HCT116 (cell line): ENCODE measurements at regions not wholly inside any gene's neighbourhood (a gene's known extent, or its start where the extent isn't known, plus 50 kb on each side); places are given as distances from the start of the nearest gene placed in this dataset.

ENCODE experiments used
- ATAC-seq: fragments of 200-7000 bp; cut with Tn5 transposase; 2 replicates; pipeline ENCODE4 v1.9.1; 2020; ENCODE audit warnings: mild to moderate bottlenecking, moderate library complexity
- BruUV-seq: library from RNA; stranded (reverse); fragments of 400-500 nt; replicated peaks from 2 replicates; lab custom pipeline; 2021; lab: Mats Ljungman, UMichigan
- CTCF ChIA-PET: fragments of 300-600 bp; sonication (Branson Sonifier 250); formaldehyde crosslinking; loops from one replicate; lab custom pipeline; 2021; ENCODE audit warnings: antibody characterized with exemption; lab: Charles Lee
- POLR2A ChIA-PET: fragments of 300-600, 350-600 bp; sonication (Branson Sonifier 250); formaldehyde crosslinking; loops from one replicate; lab custom pipeline; 2021; ENCODE audit warnings: antibody characterized with exemption; lab: Charles Lee
- RAD21 ChIA-PET, 2 experiments: fragments of 300-600 bp; sonication (Branson Sonifier 250); formaldehyde crosslinking; loops; one replicate each; lab custom pipeline; 2023; ENCODE audit warnings: low total read pairs in 2 of 2; ENCODE audit not compliant: uncharacterized antibody in 2 of 2, unreplicated experiment in 2 of 2, low non-redundant PET in 1 of 2; lab: Charles Lee
- DNase-seq: peaks from one replicate; pipeline ENCODE4 v3.0.0-alpha.2; 2010; ENCODE audit warnings: low read depth, low spot score
- H2AFZ ChIP-seq: fragments of 200-600 bp; shearing (Covaris generic), sonication (generic); 2 replicates; pipeline ENCODE4 v1.6.1; 2017; ENCODE audit warnings: low read depth, mixed run types, mixed read lengths, antibody characterized with exemption, low read length; ENCODE audit not compliant: poor library complexity, severe bottlenecking
- H3K27ac ChIP-seq: 2 replicates; pipeline ENCODE4 v1.5.1; 2012; ENCODE audit warnings: low read depth, low read length
- H3K27me3 ChIP-seq: fragments of 200-600 bp; sonication (generic); 2 replicates; pipeline ENCODE4 v1.6.1; 2016; ENCODE audit warnings: mixed run types, low read length, mixed read lengths; ENCODE audit not compliant: insufficient read depth
- H3K36me3 ChIP-seq, 2 experiments: fragments of 200-500 bp in 1 of 2; fragments of 200-600 bp in 1 of 2; sonication (Bioruptor generic) in 1 of 2; sonication (generic) in 1 of 2; 2 replicates each; pipeline versions ENCODE4 v1.5.1 to v1.6.1; 2014 to 2016; ENCODE audit warnings: low read length in 2 of 2, inconsistent platforms in 1 of 2, mixed read lengths in 1 of 2, mixed run types in 1 of 2; ENCODE audit not compliant: insufficient read depth in 2 of 2, control insufficient read depth in 1 of 2
- H3K4me1 ChIP-seq, 2 experiments: fragments of 200-600 bp in 1 of 2; sonication (generic) in 1 of 2; 2 replicates each; pipeline versions ENCODE4 v1.5.1 to v1.6.1; 2012 to 2017; ENCODE audit warnings: low read length in 2 of 2, inconsistent platforms in 1 of 2, mild to moderate bottlenecking in 1 of 2, mixed read lengths in 1 of 2, mixed run types in 1 of 2, moderate library complexity in 1 of 2; ENCODE audit not compliant: insufficient read depth in 2 of 2, control insufficient read depth in 1 of 2
- H3K4me2 ChIP-seq: fragments of 200-600 bp; sonication (generic); 2 replicates; pipeline ENCODE4 v1.6.1; 2017; ENCODE audit warnings: mixed run types, low read length, mixed read lengths
- H3K4me3 ChIP-seq, 2 experiments: fragments of 200-600 bp in 1 of 2; sonication (generic) in 1 of 2; replicated peaks in 1 of 2; 2 replicates each; pipeline ENCODE4 v1.5.1; 2011 to 2016; ENCODE audit warnings: low read length in 2 of 2, control low read depth in 1 of 2, low read depth in 1 of 2, mild to moderate bottlenecking in 1 of 2, mixed read lengths in 1 of 2, mixed run types in 1 of 2
- H3K79me2 ChIP-seq: fragments of 200-600 bp; sonication (generic); 2 replicates; pipeline ENCODE4 v1.6.1; 2017; ENCODE audit warnings: mild to moderate bottlenecking, mixed run types, low read length, moderate library complexity, mixed read lengths; ENCODE audit not compliant: insufficient read depth
- H3K9ac ChIP-seq: fragments of 200-600 bp; sonication (generic); 2 replicates; pipeline ENCODE4 v1.6.1; 2016; ENCODE audit warnings: low read length, mixed read lengths
- H3K9me2 ChIP-seq: fragments of 200-600 bp; sonication (generic), shearing (Covaris generic); 2 replicates; pipeline ENCODE4 v1.6.1; 2017; ENCODE audit warnings: mixed run types, mild to moderate bottlenecking, moderate library complexity; ENCODE audit not compliant: insufficient read depth
- H3K9me3 ChIP-seq, 2 experiments: fragments of 200-500 bp in 1 of 2; fragments of 200-600 bp in 1 of 2; sonication (Bioruptor generic) in 1 of 2; sonication (generic) in 1 of 2; 2 replicates each; pipeline ENCODE4 v1.6.1; 2014 to 2017; ENCODE audit warnings: low read length in 2 of 2, mixed read lengths in 2 of 2, inconsistent platforms in 1 of 2, low read depth in 1 of 2, mild to moderate bottlenecking in 1 of 2, mixed run types in 1 of 2, moderate library complexity in 1 of 2; ENCODE audit not compliant: control insufficient read depth in 1 of 2, insufficient read depth in 1 of 2
- H4K20me1 ChIP-seq: fragments of 200-600 bp; sonication (generic), shearing (Covaris generic); 2 replicates; pipeline ENCODE4 v1.6.1; 2017; ENCODE audit warnings: mixed run types, mild to moderate bottlenecking, moderate library complexity; ENCODE audit not compliant: insufficient read depth
- POLR2AphosphoS5 ChIP-seq: IDR thresholded peaks from 2 replicates; pipeline ENCODE4 v1.6.1; 2011; ENCODE audit warnings: mild to moderate bottlenecking, low read depth, low read length, moderate library complexity
- RAD21 ChIP-seq: IDR thresholded peaks from 2 replicates; pipeline ENCODE4 v1.6.1; 2012; ENCODE audit warnings: low read depth, mild to moderate bottlenecking
- SIN3A ChIP-seq: IDR thresholded peaks from 2 replicates; pipeline ENCODE4 v1.6.1; 2012; ENCODE audit warnings: low read depth
- intact Hi-C: fragments of 100-400 bp; cut with micrococcal nuclease; formaldehyde crosslinking; loops from 2 replicates; pipeline ENCODE4 v1.10.0; 2022

DNA sequence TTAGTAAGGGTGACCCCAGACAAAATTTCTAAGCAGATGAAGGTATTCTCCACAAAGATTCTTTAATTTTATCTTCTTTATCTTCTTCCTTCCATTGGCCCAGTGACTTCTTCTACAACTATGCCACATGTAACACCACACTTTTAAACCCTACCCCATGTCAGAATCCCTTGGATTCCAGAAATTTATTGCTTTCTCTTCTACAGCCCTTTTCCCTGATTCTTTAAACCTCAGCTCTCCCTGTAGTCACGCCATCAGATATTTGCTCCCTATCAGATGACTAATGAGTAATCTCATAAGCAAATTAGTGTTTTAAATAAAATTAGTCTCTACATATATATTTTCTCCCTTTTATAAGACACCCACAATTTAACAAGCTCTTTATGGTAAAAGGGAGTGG lies 423.4 kb upstream of the CHORDC1 start:
- BruUV-seq: no TSS peak
- POLR2A ChIA-PET: no interaction called here
- RAD21 ChIA-PET: no interaction called here
- ATAC-seq (no peak), DNase-seq (no peak)
- Histone ChIP-seq H3K9me2 (no peaks in the 10 kb centered on the region), H4K20me1 (no peaks in the 10 kb centered on the region), H3K27me3 (no peaks in the 10 kb centered on the region), H3K4me2 (no peak overlapping the region), H3K4me3 (no peak overlapping the region), H2AFZ (no peak overlapping the region), H3K4me1 (no peaks in the 10 kb centered on the region), H3K79me2 (no peaks in the 10 kb centered on the region), H3K9ac (no peak overlapping the region), H3K36me3 (no peaks in the 10 kb centered on the region), H3K9me3 (peaks cover 0 to 11% of the 10 kb centered on the region in 2 experiments; a peak in 1 of 4 replicates), H3K27ac (no peak overlapping the region)
- intact Hi-C loops: no loop called here
- TF ChIP-seq SIN3A: no peak
- CTCF ChIA-PET: no interaction called here

- CTCF ChIA-PET: no interaction called here
- ATAC-seq (no peak), DNase-seq (no peak)
- H3K4me3 ChIP-seq: no peak overlapping the region
- RAD21 ChIA-PET: no interaction called here
- intact Hi-C loops: no loop called here
- no TSS peak for BruUV-seq
- H3K9me2 ChIP-seq: no peaks in the 10 kb centered on the region
- H3K4me1 ChIP-seq: no peaks in the 10 kb centered on the region
- H3K9me3 ChIP-seq: no peaks in the 10 kb centered on the region
- no peak overlapping the region for H3K9ac ChIP-seq
- no peaks in the 10 kb centered on the region for H4K20me1 ChIP-seq
- POLR2A ChIA-PET: no interaction called here
- H3K27ac ChIP-seq: no peak overlapping the region
- TF ChIP-seq POLR2AphosphoS5 (no peak), RAD21 (peak; percentile 5; the same call in 1 of the 2 replicates)
- no peaks in the 10 kb centered on the region for H3K79me2 ChIP-seq
- H2AFZ ChIP-seq: no peak overlapping the region
- no peaks in the 10 kb centered on the region for H3K27me3 ChIP-seq
- H3K4me2 ChIP-seq: no peak overlapping the region
- H3K36me3 ChIP-seq: no peaks in the 10 kb centered on the region
Observed at GRCh38 chr11:90639461-90639993, 416.7 kb upstream of the CHORDC1 start.
